GM18505 (cell line): ENCODE measurements at regions not wholly inside any gene's neighbourhood (a gene's known extent, or its start where the extent isn't known, plus 50 kb on each side); places are given as distances from the start of the nearest gene placed in this dataset.

Experiments used
- ATAC-seq: cut with Tn5 transposase; IDR thresholded peaks from one replicate; pipeline ENCODE4 v1.9.1; 2021; ENCODE audit not compliant: unreplicated experiment
- POLR2A ChIP-seq: IDR thresholded peaks from 4 replicates; pipeline ENCODE4 v1.6.1; 2011; ENCODE audit warnings: borderline replicate concordance; ENCODE audit not compliant: insufficient read depth, insufficient read length; ENCODE audit errors: extremely low read depth

GRCh38 chr7:41096917-41097316, 606.0 kb downstream of the INHBA start:
- TF ChIP-seq POLR2A = no peak
- ATAC-seq = no peak

- no peak for TF ChIP-seq POLR2A
- no peak for ATAC-seq
These were observed 609.7 kb downstream of the INHBA start for GRCh38 chr7:41093141-41093540.

GRCh38 chr7:41085244-41085643, 617.6 kb downstream of the INHBA start:
- no peak for TF ChIP-seq POLR2A
- no peak for ATAC-seq

DNA sequence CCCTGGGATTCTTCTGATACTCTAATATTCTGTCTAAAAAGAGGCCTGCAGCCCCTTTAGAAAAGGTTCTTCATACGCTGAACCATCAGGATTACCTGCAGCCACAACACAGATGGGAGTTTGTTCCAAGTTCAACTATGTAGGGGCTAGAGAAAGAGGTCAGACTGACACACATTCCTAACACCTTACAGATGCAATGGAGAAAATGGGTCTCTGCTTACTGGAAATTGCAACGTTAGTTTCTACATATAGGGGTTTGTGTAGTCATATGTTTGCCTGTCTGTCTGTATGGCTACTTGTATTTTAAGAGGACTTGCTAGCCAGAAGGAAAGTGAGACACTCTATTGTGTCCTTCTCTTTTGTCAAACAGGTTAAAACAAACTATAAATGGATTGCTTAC, 618.5 kb downstream of the INHBA start:
- no peak for ATAC-seq
- TF ChIP-seq POLR2A = no peak

- no peak for ATAC-seq
- no peak for TF ChIP-seq POLR2A
These were observed 633.3 kb downstream of the INHBA start for GRCh38 chr7:41069635-41070034.

- TF ChIP-seq POLR2A = no peak
- no peak for ATAC-seq
These were observed 635.3 kb downstream of the INHBA start for GRCh38 chr7:41067576-41067975.

DNA sequence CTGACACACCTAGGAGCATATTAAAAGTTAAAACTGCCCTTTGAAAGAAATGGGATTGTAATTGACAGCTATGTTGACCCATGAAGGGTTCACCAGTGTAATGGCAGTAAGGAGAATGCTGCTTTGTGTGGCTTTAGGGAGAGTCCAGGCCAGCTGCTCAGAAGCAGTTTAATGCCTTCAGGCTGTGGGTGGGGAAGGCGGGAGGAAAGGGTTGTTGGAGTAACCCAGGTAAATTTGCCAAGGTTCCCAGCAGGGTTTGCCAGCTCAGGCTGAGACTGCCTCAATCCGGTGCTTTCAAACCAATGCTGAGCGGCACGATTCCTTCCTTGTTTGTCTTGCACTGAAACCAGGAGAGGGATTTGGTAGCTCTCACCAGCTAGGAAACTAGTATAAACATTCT, 637.2 kb downstream of the INHBA start:
- TF ChIP-seq POLR2A = no peak
- no peak for ATAC-seq

DNA sequence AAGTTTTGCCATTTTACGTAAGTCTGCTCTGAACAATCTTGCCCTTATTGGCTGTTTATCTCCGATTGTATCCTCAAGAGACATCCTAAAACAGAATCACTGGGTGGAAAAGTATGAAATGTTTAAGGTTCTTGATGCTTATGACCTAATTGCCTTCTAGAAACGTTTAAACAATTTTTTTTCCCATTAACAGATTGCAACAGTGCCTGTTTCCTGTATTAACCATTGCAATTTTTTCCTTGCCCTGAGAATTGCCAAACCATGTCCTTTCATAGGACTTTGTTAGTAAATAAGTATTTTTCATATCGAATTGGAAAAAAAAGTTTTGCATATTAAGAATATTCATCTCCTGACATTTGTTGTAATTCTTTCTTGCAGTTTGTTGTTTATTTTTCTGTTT, 639.8 kb downstream of the INHBA start:
- TF ChIP-seq POLR2A = no peak
- ATAC-seq = no peak

- ATAC-seq = no peak
- no peak for TF ChIP-seq POLR2A
These were observed 642.1 kb downstream of the INHBA start for GRCh38 chr7:41060796-41061195.

DNA sequence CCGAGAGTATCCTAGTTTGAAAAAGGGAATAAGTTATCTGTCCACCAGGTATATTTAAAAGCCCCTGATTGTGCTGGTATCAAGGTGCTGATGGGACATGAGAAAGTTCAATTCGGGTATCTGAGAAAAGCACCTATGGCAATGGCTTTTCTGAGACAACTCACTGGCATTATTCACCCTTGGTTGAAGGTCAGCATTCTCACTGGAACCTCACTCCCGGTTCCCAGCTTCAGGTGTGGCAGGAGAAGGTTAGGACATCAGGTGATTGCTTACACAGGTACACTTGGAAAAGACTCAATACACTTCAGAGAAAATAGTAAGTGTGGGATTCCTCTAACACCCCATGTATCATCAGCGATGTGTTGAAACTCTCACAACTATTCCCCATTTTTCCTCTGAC, 643.1 kb downstream of the INHBA start:
- no peak for ATAC-seq
- TF ChIP-seq POLR2A = no peak

GRCh38 chr7:41058986-41059741, 643.7 kb downstream of the INHBA start:
- ATAC-seq = no peak
- TF ChIP-seq POLR2A = no peak

DNA sequence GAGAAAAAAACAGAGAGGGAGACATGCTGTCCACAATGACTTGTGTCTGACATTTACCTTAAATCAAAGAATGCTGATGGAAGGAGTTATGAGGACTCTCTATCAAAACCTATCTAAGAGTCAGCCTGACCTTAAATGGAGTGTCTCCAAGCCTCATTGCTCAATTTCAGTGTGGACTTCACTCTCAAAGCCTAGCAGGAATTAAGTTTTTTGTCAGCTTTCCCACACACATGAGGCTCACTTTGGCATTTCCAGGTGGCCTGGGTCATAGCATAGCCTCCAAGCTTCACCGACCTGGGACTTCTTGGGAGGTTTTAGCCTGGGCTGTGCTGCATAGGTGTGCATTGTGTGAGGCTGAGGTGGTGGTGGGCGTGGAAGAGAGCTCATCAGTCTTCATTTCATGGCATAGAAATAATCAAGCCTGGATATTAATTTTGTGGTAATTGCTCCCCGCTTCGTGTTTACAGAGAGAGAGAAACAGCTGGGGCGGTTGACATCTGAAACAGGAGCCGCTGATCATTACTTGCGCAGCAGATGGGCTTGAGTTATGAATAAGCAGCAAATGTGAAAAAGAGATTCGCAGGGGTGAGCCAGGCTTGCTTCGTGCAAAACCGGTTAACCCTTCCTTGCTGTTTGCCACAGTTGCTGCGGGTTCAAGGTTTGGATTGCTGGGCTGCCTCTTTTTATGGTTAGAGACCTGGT, 647.8 kb downstream of the INHBA start:
- no peak for ATAC-seq
- TF ChIP-seq POLR2A = no peak

- TF ChIP-seq POLR2A = no peak
- no peak for ATAC-seq
These were observed 649.1 kb downstream of the INHBA start for GRCh38 chr7:41053820-41054219.

GRCh38 chr7:41052736-41053135, 650.2 kb downstream of the INHBA start:
- no peak for ATAC-seq
- no peak for TF ChIP-seq POLR2A
